Fibroblast of skin of abdomen (primary cell): ENCODE measurements at regions not wholly inside any gene's neighbourhood (a gene's known extent, or its start where the extent isn't known, plus 50 kb on each side); places are given as distances from the start of the nearest gene placed in this dataset.
A peak's percentile ranks its signal among the peaks of the same experiment; 100 is the strongest.
"Not testable (repeated sequence)": the region's sequence is repeated elsewhere in the genome, so short reads cannot be mapped to it uniquely, and the experiment has no call there.

ENCODE experiments used
- DNase-seq: peaks from one replicate; pipeline ENCODE4 v3.0.0-alpha.2; 2013

DNA sequence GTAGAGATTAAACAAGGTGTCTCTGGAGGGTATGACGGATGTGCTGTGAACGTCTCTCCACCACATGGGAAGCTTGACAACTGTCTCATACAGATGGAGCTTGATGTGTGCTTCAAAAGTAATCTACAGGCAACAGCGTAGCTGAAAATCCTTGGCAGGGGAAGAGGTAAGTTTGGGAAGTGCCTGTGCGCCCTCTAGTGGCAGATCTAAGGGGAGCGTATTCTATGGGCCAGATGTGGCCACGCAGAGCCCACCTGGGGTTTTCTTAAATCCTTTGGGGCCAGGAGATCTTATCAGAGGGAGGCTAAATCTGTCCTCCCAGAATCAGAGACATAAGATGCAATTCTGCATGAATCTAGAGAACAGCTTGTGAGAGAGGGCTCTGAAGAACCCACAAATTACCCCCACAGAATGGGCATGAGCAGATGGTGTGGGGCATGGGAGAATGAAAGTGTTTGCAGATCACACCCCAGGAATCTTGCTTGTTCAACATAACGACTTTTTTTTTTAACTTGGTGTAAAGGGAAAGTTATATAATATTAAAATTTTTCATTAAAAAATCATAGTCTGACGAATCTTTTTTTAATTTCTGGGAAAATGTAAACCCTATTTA is 91.2 kb upstream of the MPP7 start:
- peak; percentile 64 for DNase-seq

DNA sequence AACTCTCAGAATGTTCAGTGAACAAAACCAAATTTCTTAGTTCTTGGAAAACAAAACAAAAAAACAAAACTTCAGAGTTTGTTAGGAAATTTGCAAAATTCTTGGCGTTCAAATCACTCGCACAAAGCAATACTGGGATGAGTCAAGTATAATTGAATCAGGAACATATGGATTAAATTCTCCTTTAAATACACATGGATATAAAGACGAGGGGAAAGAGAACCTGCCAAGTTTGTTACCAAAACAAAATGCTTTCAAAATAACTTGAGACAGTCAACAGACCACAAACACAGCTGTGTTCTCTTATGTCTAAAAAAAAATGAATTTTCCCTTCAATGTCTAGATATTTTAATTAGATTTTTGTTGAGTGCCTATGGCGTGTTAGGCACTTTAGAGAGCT is 93.5 kb upstream of the MPP7 start:
- DNase-seq, result peak; percentile 40

DNA sequence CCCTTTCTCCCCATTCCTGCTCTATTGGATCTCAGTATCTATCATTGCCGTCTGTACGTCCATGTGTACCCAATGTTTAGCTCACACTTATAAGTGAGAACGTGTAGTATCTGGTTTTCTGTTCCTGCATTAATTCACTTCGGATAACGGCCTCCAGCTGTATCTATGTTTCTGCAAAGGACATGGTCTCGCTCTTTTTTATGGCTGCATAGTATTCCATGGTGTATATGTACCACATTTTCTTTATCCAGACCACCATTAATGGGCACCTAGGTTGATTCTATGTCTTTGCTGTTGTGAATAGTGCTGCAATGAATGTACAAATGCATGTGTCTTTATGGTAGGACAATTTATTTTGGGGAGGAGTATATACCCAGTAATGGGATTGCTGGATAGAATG is 94.4 kb upstream of the MPP7 start:
- DNase-seq, result no peak

DNA sequence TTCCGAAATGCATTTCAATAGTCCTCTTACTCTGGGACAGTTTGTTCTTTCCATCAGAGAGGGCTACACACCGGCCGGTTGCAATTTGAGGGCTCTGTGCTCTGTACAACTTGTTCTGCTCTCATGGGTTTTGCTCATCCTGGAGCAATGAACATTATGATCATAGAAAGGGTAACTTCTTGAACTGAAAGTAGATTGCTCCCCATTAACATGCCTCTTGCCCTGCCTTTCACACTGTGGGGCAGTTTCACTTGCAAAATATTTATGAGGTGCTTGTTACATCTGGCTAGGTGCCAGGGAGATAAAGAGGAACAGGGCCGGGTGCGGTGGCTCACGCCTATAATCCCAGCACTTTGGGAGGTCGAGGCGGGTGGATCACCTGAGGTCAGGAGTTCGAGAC is 97.3 kb upstream of the MPP7 start:
- no peak for DNase-seq

DNA sequence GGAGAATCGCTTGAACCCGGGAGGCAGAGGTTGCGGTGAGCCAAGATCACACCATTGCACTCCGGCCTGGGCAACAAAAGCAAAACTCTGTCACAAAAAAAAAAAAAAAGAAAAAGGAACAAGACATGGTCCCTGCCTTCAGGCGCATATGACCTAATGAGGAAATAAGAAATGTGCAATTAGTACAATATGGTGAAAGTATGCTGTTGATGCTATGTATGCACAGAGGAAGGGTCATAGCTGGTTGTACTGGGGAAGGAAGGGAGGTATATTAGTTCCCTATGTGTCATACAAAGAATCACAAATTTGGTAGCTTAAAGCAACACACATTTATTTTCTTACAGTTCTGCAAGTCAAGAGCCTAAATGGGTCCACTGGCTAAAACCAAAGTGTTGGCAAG is 97.8 kb upstream of the MPP7 start:
- no peak for DNase-seq

DNA sequence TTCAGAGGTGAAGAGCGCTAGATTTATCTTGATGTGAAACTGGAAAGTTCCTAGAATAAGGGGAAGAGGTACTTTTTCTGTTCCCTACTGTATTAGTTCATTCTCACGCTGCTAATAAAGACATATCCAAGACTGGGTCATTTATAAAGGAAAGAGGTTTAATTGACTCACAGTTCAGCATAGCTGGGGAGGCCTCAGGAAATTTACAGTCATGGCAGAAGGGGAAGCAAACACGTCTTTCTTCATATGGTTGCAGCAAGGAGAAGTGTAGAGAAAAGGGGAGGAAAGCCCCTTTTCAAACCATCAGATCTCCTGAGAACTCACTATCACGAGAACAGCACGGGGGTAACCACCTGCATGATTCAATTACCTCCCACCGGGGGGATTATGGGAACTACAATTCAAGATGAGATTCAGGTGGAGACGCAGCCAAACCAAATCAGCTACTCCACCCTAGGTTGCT is 99.8 kb upstream of the MPP7 start:
- DNase-seq, result not testable (repeated sequence)

DNA sequence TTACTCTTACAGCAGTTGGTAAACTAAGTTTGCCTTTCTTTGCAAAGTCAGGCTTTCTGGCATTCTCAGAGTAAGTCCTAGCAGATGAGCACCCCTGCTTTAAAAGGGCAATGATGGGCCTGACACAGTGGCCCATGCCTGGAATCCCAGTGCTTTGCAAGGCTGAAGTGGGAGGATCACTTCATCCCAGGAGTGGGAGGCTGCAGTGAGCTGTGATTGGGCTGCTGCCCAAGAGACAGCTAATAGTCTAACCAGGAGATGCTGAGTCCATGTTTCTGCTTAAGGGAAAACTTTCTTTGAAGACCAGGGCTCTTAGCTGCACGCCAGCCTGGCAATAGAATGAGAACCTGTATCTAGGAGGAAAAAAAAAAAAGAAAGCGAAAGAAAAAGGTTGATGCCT is 100.2 kb upstream of the MPP7 start:
- no peak for DNase-seq

DNA sequence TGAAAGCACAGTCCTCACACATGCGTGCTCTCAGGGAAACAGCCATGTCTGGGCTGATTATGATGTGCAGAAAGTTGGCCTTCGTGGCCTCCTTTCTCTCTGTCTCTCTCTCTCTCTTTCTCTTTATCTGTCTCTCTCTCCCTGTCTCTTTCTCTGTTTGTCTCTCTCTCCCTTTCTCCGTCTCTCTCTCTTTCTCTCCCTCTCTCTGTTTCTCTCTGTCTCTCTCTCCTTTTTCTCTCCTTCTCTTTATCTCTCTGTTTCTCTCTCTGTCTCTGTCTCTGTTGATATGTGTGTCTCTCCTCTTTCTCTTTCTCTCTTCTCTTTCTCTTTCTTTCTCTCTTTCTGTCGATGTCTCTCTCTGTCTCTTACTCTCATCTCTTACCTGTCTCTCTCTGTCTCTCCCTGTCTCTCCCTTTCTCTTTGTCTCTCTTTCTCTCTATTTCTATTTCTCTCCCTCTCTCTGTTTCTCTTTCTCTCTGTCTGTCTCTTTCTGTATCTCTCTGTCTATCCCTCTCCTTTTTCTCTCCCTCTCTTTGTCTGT is 105.4 kb upstream of the MPP7 start:
- no peak for DNase-seq

DNA sequence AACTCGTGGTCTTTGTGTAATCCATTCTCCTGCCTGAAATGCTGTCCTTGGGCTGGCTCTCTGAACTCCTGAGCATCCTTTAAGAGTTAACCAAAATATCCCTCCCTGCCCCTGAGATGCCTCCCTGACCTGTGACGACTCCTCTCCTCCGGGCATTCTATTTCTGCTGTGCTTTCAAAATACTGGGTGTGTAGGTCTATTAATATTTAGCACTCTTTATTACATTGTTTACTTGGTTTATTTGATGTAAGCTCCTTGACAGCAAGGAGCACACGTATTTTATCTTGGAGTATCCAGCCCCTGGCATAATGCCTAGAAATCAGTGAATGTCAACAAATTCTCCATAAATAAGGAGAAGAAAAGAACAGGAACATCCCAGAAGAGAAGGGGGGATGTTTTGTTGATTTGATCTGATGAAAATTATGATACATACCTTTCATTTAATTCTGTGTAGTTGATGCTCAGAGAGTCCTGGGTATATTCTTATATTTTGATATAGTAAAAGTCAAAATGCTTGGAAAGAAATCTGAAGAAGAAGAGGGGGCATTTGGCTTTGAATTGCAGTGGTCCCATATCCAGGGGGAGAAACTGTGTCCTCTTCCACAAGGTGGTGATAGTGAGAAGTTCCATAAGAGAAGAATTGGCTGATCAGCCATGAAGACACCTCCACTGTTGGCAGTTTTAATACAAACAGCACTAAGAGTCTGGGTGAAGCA is 107.7 kb upstream of the MPP7 start:
- no peak for DNase-seq

DNA sequence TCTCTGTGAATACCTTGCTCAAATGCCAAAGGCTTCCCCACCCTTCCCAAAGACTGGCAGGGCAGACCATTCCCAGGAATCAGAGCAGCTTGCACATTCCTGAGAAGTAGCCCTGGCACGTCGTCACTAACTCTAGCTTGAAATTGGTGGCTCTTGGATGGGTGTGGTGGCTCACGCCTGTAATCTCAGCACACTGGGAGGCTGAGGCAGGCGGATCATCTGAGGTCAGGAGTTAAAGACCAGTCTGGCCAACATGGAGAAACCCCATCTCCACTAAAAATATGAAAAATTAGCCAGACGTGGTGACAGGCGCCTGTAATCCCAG is 108.2 kb upstream of the MPP7 start:
- DNase-seq, result no peak

DNA sequence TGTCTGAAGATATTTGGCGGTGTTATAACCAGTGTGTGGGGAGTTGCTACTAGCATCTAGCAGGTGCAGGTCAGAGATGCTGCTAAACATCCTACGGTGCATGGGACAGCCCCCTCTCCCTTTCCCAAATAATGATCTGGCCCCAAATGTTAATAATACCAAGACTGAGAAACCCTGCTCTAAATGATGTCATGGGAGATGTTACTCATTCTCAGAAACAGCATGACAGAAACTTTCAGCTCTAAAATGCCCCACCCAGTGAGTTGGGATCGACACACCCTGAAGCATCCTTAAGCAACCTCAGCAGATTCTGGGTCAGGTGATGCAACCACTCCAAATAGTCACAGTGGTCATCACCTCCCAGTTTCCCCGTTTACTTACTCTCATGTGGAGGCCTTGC is 108.8 kb upstream of the MPP7 start:
- DNase-seq, result no peak

DNA sequence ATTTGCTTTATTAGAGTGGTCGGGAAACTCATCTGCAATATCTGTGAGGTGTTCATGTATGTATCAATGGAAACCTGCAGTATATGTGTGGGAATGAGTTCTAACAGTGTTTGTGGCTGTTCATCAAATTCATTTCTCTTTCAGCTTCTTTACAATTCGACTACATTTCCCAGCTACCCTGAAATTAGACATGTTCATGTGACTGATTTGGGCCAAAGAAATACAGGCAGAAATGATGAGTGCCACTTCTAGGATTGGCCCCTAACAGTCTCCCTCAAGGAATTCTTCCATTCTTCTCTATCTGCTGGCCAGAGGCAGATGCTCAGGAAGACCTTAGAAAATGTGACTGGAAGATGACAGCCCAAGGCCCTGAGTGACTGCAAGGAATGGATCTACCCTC is 114.8 kb upstream of the WAC start:
- DNase-seq, result no peak

DNA sequence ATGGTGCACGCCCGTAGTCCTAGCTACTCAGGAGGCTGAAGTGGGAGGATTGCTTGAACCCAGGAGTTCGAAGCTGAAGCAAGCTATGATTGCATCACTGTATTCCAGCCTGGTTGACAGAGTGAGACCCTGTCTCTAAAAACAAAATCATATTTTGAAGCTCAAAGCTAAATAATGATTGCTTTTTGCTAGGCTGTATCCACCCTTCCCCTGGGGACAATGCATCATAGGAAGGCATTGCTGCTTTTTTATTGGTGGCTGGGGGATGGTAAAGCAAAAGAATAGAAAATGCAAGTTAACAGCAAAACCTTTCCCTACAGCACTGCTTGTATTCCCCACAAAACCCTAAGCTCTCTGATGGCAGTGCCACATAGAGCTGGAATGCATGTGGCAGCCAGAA is 107.5 kb upstream of the WAC start:
- no peak for DNase-seq

DNA sequence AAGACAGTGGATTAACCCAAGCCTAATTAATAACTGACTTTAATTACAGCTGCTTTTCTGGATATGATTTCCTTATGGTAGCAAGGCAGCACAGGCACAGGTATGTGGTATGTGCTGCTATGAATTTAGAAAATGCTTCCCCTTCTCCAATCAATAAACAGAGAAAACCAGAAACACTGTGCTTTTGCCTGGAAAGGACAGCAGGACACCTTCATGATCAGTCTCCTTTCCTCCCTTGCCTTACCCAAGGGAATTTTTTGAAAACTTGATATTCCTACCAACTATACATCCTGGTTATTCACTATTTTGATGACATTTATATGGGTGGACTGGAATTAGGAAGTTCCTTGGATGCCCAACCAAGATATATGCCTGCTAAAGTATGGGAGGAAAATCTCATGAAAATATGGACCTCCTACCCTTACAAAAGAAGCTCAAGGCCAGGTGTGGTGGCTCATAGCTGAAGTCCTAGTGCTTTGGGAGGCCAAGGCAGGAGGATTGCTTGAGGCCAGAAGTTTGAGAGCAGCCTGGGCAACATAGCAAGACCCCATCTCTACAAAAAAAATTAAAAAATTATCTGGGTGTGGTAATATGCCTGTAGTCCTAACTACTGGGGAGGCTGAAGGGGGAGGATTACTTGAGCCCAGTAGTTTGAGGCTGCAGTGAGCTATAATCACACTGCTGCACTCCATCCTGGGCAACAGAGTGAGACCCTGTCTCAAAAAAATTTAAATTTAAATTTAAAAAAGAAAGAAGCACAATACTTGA is 106.3 kb upstream of the WAC start:
- no peak for DNase-seq

DNA sequence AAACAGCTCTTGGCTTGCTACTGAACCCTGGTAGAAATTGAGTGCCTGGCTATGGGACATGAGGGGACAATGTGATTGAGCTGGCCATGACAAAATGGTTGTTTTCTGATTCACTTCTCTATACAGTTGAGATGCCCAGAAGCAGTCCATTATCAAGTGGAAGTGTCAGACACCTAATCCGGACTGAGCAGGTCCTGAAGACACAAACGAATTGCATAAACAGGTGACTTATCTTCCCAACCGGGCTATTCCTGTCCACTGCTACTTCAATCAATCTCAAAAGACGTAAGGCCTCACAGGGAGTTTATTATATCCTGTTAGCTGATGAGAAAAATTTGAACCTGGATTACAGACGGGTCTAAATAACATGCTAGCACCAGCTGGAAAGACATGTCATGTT is 105.5 kb upstream of the WAC start:
- DNase-seq, result no peak

DNA sequence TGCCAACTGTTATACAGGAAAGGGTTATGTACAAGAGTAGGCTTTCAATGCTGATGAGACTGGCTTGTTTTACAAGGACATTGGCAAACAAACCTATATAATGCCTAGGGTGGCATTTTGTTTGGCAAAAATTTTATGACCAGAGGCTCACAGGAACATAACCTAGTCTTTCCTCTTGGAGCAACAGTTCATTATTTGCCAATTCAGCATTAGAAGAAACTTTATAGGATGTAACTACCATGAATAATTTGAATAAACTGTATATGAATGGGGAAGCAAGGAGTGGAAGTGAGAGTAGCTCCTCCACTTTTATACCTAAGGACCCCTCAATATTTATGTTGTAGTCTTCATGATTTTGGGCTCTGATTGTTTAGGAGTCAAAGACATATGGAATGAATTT is 103.9 kb upstream of the WAC start:
- DNase-seq, result no peak

DNA sequence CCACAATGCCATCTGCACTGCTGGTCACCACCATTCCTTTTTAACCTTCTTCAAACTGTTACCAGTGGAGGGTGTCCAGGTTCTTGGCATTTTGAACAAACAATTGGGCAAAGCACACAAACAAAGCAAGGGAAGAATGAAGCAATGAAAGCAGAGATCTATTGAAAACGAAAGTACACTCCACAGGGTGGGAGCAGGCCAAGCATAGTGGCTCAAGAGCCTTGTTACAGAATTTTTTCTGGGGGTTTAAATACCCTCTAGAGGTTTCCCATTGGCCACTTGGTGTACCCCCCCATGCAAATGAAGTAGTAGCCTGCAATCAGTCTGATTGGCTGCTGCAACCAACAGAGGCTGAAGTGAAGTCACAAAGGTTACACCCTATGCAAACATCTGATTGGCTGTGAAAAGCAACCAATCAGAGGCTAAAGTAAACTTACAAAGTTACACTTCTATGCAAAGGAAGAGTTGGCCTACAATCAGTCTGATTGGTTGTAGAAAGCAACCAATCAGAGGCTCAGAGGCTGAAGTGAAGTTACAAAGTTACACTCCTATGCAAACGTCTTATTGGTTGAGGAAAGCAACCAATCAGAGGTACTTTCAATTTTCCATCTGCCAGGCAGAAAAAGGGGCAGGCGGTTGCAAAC is 103.2 kb upstream of the WAC start:
- DNase-seq, result peak; percentile 4

DNA sequence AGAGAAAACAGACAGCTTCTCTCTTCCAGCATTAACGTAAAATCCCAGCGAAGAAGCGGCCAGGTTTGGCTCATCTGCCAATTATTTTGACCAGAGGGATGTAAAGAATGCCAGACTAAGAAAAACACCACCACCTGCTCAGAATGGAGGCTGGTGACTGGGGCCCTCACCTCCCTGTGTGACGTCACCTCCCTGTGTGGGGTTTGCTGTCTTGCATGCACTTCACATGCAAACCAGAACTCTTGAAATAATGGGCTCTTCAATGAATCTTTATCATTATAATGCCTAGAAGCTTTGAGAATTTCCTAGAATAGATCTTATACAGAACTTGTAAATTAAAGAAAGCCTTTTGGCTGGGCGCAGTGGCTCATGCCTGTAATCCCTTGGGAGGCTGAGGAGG is 101.8 kb upstream of the WAC start:
- no peak for DNase-seq

DNA sequence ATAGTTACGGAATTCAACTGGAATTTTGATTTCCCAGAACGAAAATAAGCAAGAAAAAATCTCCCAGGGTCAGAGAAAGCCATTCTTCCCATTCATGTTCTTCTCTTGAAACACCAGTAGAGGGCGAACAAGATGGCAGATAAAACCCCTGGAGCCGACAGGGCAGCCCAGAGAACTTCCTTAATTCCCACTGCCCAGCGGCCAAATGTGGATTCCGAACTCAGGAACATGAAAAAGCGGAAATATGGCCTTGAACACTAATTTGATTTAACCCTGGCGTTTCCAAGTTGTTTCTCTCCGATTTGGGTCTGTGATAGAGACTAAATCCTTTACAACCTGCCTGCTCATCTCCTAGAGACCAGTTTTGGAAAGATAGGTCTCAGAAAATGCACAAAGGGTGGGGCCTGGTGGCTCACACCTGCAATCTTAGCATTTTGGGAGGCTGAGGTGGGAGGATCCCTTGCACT is 100.7 kb upstream of the WAC start:
- DNase-seq, result peak; percentile 70

DNA sequence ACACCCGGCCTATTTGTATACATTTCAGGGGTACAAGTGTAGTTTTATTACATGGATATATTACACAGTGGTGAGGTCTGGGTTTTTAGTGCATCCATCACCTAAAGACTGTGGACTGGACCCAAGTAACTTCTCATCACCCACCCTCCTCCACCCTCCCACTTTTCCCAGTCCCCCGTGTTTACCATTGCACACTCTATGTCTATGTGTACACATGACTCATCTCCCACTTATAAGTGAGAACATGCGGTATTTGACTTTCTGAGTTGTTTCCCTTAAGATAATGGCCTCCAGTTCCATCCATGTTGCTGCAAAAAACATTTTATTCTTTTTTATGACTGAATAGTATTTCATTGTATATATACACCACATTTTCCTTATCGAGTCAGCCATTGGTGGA is 98.9 kb upstream of the WAC start:
- no peak for DNase-seq

DNA sequence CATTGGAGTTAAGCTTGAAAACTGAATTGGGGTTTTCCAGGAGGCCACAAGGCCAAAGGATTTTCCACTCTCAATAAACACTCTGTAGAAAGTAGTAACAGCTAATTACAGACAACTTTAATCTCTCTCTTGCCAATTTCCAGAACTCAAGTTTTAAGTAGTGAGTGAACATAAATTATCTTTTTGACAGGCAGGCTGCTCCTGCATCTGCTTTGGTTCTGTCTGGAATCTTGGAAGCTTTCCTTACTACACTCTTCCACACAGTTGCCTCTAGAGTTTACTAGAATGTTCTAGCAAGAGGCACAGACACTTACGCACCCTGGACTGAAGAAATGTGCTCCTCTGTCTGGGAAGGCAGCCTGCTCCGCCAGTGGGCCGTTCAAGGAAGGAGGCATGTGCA is 90.5 kb upstream of the WAC start:
- DNase-seq, result no peak

DNA sequence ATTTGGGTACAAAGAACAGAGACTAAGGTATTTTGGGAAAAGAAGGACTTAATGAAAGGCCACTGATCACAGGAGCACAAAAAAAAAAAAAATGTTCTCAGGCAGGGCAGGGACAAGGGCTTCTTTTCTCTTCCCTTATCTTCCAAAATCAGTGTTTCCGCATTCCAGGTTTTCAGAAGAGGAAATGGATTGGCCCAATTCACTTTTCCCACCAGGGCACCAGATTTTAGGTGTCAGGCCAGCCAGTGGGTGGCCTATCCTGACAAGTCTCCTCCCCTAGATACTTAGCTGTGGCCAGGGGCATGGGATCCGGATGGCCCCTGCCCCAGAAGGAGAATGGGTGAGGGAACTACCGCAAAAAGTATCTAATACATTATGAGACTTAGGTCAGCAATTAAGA is 88.9 kb upstream of the WAC start:
- DNase-seq, result no peak

DNA sequence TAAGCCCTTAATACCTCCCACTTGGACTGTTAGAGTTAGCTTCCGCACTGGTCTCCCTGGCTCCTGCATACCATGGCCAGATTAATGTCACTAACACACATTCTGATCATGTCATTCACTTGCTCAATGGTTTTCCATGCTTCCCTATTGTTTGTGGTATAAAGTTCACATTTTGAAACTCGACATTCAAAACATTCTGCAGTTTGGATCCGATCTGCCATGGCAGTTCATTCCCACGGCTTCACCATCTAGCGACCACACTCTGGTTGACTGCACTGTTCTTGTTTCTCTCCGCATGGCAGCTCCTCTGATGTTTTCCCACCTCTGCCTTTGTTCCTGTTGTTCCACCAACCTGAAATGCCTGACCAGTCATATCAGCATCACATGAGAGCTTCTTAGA is 87.4 kb upstream of the WAC start:
- no peak for DNase-seq
